ENCODE measurements at regions not wholly inside any gene's neighbourhood (a gene's known extent, or its start where the extent isn't known, plus 50 kb on each side); places are given as distances from the start of the nearest gene placed in this dataset.

DNA sequence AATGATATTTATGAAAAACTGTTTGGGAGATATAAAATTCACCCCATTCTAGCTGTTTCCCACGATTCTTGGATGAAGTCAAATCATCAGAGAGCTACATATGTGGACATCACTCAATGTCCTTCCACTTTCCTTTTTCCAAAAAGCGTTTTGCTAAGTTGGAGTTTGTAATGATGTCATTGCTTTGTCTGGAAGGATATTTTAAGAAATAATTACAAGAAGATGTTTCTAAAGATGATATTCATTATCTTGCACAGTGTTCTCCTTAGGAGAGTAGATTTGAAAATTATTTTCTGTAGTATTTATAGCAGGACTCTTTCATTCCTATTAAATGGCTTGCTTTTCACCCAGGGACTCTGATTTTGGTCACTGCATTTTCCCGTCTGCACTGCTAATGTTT, 851.2 kb downstream of the EFNB2 start:
- DNase-seq (ENCODE audit: low spot score) = no peak

- DNase-seq (ENCODE audit: low spot score) = no peak
Measured at GRCh38 chr13:105679838-105680237, 855.6 kb downstream of the EFNB2 start.

DNA sequence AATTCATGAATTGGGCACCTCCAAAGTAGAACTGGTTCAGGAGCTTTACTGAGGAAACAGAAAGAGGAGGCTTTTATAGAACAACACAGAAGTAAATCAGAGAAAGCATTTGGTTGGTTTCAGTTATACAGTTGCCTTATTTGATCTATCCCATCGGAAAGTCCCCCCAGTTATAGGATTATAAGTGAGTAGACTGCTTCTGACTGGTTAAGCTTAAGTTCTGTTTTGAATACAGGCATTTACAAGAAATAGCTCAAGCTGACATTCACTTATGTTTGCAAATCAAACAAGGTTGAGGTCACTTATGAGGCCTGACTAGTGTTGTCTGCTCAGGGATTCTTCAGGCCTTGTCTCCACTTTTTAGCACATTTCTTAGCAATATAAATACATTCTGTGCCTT, 857.4 kb downstream of the EFNB2 start:
- no peak for DNase-seq (ENCODE audit: low spot score)

DNA sequence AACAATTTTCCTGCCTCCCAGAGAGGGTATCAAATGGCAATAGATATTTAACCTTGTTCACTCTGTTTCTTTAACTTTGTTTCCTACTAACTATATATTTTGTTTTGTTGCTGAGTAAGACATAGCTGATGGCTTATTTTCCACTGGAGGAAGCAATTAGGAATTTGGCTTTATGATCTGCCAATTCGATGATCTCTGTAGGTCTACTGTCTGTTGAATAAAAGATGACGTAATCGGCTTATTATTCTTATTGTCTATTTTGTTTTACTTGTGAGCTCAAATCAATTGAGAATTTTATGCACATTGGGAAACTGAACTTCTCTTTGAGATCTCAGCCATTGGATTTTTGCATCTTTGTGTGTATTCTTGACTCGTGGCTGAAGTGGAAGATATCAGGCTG, 862.6 kb downstream of the EFNB2 start:
- no peak for DNase-seq (ENCODE audit: low spot score)

DNA sequence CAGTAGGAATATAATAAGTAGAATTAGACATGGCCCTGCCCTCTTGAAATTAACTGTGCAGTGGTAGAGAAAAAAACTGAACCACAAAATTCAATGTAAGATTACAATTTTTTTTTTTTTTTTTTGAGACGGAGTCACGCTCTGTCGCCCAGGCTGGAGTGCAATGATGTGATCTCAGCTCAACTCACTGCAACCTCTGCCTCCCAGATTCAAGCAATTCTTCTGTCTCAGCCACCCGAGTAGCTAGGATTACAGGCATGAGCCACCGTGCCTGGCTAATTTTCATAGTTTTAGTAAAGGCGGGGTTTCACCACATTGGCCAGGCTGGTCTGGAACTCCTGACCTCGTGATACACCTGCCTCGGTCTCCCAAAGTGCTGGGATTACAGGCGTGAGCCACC, 864.3 kb downstream of the EFNB2 start:
- peak; percentile 69 for DNase-seq (ENCODE audit: low spot score)

DNA sequence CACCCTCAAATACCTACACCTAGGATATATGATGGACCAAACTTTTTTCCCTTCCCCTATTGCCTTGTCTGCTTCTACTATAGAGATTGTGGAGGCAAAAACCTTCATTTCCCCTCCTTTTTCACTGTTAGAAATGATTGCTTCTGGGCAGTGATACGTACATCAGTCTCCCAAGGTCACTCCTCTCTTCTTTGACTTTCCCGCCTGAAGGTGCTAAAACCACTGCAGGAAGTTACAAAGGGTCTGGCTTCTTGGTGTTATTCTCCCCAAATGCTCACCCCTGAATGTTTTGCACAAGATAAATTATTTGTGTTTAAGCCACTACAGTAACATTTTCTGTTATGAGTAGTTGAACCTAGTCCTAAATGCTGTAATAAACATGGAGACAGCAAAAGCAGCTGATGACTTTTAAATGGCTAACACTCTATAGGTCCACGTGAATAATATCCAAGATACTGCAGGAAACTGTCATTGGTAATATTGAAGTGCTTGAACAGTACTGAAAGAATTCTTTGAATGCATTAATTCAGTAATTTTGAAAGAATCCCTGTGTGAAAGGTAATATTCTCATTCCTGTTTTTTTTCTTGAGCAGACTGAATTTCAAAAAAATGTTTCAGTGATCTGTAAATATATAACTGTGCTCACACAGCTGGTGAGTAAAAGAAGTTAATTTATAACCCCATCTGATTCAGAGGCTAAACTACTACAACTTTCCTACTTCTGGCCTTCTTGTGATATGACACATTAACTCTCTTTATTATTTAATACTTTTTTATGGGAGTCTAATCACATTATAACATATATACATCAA, 865.1 kb downstream of the EFNB2 start:
- DNase-seq (ENCODE audit: low spot score) = peak; percentile 87

DNA sequence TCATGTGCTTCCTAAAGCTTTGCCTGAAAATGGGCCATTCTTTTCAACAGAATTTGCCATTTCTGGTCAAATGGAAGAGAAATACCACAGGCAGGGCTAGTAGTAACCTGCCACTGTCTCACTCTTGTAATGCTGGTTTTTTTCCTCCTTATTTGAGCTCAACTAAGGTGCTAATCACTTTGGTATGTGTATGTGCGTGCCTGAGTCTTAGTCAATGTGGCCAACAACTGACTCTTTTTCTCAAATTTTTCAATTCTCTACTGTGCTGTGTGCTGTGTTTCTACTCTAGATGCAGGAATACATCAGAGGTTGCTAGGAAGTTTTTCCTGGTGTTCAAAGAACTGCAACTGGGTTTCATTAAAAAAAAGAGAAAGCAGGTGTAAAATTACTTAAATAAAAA, 870.2 kb downstream of the EFNB2 start:
- DNase-seq (ENCODE audit: low spot score) = peak; percentile 88

DNA sequence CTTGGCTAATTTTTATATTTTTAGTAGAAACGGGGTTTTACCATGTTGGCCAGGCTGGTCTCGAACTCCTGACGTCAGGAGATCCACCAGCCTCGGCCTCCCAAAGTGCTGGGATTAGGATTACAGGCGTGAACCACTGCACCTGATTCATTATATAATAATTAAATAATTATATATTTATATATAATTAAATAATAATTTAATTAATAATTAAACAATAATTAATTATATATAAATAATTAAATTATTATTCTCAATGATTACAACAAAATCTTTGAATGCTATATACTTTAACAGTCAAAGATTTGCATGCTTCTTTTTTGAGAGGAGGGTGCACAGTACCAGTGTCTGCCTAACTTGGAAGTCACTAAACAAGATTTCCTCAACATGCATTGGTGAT, 872.3 kb downstream of the EFNB2 start:
- no peak for DNase-seq (ENCODE audit: low spot score)

DNA sequence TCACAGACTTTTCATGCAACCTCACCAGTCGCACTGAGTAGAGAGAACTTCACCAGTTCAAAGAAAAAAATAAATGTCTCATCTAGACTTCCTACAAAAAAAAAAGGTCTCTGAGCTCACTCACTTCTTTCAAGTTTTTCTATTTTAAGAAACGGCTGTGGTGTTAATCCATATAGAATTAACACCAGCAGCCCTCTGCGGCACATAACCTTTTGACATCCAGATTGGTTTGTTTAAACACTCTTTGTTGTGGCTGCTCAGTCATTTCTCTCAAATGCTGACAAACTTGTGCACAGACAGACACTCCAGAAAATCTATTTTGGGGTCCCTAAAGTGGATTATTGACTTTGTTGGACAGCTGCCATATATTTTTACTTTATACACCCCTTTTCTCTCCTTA, 874.9 kb downstream of the EFNB2 start:
- DNase-seq (ENCODE audit: low spot score) = no peak

- DNase-seq (ENCODE audit: low spot score) = no peak
Measured at GRCh38 chr13:105658431-105658830, 877.0 kb downstream of the EFNB2 start.

- no peak for DNase-seq (ENCODE audit: low spot score)
Measured at GRCh38 chr13:105655046-105655445, 880.4 kb downstream of the EFNB2 start.

DNA sequence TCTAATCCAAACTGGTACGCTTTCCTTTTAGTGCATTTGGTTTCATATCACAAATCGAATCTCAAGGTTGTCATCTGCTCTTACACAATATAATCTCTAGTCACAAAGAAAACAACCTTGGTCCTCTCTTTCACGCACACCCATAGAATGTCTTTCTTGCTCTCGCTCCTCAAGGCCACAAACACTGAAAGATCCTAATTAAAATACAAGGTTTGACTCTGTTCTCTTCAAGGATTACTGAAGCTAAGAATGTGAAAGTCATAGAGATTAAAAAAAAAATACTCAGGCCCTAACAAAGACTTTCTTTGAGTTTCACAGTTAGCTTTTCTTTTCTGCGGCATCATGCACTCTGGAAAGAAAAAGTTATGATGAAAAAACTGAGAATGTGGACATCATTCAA, 891.5 kb downstream of the EFNB2 start:
- DNase-seq (ENCODE audit: low spot score) = no peak

DNA sequence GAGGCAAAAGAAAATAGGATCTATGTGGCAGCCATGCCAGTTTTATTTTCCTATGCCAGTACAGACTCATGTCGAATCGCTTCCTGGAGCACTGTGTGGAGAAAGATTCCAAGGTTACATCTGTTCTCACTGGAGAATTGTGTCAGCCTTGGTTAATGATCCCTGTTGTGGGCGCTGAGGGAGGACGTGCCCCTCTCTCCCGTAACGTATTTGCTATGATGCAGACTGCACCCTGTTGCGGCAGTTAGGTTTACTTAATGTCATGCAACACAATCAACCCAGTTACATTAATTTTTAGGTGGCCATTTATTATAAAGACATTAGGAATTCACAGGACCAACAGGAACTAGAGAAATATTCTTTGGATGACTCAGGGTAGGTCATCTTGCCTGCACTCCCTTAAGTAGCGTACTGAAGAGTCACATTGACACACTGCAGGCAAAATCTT, 892.9 kb downstream of the EFNB2 start:
- DNase-seq (ENCODE audit: low spot score) = peak; percentile 61

- DNase-seq (ENCODE audit: low spot score) = no peak
Measured at GRCh38 chr13:105641121-105641520, 894.3 kb downstream of the EFNB2 start.

DNA sequence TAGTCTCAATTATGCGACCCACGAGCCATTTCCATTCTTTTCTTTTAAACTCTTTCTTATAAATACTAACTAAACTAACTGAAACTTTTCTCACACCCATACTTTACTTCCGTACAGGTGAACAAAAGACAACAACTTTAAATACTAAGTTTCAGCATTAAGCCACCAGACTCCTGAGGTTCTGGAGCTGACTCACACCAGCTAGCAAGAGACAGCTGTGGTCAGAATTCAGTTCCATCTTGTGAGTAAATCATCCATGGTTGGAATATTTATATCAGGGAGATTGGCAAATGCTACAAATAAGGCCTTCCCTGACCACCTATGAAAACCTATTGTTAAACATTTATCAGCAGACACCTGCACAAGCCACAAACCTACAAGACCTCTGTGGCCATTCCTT, 897.0 kb downstream of the EFNB2 start:
- DNase-seq (ENCODE audit: low spot score) = peak; percentile 57

DNA sequence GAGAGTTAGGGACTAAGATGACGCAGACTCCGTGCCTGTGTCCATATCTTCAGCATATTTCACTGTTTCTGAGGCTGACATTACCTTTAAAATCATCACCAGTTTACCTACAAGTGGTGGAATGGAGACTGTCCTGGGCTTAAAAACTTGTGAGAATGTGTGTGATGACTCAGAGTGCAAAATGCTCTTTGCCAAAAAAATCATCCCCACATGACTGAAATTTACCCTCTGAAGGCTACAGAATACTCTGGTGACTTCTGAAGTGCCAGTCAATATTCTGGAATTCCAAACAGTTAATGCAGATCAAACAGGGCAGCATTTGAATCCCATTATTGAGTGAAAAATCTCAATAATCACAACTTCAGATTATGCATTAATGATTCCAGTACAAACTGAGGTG, 901.4 kb downstream of the EFNB2 start:
- peak; percentile 5 for DNase-seq (ENCODE audit: low spot score)

GRCh38 chr13:105630431-105630830, 905.0 kb downstream of the EFNB2 start:
- no peak for DNase-seq (ENCODE audit: low spot score)

- peak; percentile 22 for DNase-seq (ENCODE audit: low spot score)
Measured at GRCh38 chr13:105627270-105627669, 908.2 kb downstream of the EFNB2 start.

DNA sequence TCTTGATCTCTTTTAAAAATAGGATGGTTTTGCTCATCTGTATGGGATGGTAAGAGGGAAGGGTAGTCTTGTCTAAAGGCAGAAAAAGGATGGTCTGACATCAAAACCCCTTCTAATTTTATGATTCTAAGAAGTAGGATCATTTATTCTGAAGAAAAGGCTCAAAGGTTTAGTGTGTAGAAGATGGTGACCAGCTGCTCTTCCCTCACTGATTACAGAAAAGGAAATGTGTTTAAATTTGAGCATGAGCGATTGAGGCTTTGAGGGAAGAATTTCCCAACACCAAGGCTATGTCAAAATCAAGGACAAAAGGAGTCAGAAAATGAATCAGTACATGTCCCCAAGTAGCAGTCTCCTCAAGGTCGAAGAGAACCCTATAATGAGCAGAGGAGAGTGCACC, 909.8 kb downstream of the EFNB2 start:
- DNase-seq (ENCODE audit: low spot score) = no peak

DNA sequence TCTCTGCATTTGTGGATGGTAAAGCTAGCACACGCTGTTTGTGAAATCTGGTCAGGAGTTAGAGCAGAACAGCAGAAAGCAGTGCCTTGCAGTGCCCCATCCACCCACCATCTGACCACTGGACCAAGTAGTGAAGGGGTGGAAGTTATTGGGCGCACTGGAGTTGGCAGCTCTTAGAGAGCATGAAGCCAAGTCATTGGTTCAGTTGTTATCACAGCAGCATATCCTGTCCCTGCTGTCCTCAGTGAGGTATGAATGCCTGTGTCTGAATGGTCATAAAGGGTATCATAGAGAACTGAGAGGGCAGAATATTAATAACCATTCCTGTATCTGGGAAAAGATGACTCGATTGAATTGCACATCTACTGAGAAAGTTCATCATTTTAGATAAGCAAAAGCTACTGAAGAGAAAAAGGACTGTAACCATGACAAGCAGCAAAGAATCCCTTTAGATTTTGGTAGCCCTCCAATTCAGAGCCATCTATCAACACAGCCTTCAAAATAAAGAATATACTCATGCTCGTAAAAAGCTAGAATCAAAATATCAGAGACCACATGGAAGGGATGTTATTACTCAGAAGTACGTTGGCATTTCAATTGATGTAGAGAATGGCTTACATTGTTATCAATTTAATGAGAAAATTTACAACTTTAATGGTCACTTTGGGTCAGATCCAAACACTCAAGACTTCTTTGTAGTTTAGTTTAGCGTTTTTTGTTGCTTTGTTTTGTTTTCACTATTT, 919.0 kb downstream of the EFNB2 start:
- DNase-seq (ENCODE audit: low spot score) = no peak

- no peak for DNase-seq (ENCODE audit: low spot score)
Measured at GRCh38 chr13:105612541-105612940, 922.9 kb downstream of the EFNB2 start.

GRCh38 chr13:105611424-105611823, 924.0 kb downstream of the EFNB2 start:
- peak; percentile 78 for DNase-seq (ENCODE audit: low spot score)

DNA sequence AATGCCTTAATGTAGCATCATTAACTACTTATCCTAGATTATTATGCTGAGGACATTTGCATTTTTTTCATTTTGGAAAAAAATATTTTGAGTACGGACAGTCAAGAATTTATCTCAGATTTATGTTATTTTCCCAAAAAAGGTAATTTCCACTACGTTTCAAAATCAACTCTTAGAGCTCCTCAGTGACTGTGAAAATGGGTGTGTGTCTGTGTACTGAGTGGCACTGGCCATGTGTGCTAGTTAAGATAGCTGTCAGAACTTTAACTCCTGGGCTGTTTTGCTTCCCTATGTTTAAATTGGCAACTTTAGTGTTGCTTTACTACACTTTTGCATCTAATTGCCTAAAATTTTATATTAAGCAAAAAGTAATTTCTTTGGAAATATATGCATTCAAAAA, 927.4 kb downstream of the EFNB2 start:
- DNase-seq (ENCODE audit: low spot score) = peak; percentile 33

GRCh38 chr13:105607426-105607825, 928.0 kb downstream of the EFNB2 start:
- no peak for DNase-seq (ENCODE audit: low spot score)

Data from kidney tubule cell (primary cell).